NCI-H345 treated with DMSO at 0.1 percent for 48 hours (cell line): ENCODE measurements at regions not wholly inside any gene's neighbourhood (a gene's known extent, or its start where the extent isn't known, plus 50 kb on each side); places are given as distances from the start of the nearest gene placed in this dataset.

ENCODE experiments used
- DNase-seq: peaks from one replicate; lab custom pipeline; 2025; ENCODE audit not compliant: unreplicated experiment; lab: John Stamatoyannopoulos, UW

DNA sequence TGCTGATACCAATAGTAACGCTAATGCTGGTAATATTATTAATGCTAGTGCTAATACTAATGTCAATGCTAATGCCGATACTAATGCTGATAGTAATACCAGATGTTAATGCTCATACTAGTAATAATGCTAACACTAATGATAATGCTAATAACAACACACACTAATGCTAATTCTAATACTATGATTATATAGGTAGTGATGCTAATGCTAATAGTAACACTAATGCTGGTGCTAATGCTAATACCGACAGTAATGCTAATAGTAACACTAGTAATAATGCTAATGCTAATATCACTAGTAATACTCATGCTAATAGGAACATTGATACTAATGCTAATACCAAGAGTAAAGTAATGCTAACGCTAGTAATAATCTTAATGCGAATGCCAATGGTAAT is 406.4 kb upstream of the RNF32 start:
- no peak for DNase-seq

DNA sequence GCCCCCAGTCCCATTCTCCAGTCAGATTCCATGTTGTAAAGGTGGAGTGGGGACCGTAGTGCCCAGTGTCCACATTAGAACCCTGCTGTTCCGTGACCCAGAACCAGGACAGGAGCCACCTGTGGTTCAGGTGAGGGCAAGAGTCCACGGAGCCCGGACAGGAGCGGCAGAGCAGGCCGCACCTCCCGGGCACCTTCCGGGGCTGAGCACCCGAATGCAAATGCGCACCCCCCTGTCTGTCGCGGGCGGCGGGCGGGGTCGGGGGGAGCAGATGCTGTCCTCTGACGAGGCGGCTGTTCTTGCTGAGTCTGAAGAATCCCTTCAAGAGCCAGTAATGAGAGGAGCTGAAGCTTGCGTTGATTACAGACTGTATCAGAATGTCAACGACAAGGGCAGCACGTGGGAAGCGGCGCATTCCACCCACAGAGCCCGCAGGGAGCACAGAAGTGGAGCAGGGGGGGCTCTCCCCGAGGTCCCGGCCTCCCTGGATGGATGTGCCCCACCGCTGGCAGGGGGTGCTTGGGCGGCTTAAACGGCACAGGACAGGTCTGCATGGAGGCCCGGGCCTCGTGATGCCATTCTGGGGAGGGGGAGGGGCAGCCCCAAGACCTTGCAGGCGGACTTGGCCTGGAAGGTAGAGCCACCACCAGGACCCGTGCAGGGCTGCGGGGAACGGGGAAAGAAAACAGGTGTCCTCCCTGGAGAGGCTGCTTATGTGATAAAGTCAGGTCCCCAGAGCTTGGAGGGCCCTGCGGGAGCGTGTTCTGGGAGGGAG is 407.5 kb upstream of the RNF32 start:
- DNase-seq, result no peak

DNA sequence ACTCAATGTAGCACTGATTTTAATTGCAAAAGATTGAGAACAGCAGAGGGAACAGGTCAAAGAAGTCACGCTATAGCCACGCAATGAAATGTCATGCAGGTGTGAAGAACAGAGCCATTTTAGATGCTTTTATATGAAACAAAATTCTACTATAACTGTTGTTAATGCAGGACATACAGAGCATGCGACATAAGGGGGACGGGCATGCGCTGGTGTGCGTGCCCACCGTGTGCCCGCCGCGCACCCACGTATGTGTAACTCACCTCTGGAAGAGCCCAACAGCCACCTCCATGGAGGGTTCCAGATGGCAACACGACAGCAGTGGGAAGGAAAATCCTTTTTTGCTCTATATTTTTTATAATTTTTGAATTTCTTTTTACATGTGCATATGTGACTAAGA is 410.0 kb upstream of the RNF32 start:
- no peak for DNase-seq

DNA sequence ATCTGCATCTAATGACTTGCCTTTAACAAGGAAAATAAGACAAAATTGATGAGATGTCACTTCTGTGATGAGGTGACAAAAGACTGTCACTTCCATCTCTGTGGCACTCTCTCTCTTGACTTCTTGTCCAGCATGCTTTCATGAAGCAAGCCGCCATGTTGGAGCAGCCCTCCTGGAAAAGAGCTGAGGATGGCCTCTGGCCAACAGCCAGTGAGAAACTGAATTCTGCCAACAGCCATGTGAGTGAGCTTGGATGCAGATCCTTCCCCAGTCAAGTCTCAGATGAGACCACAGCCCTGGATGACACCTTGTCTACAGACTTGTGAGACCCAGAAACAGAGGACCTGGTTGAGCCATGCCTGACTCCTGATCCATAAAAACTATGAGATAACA is 412.6 kb upstream of the SHH start:
- DNase-seq, result no peak

DNA sequence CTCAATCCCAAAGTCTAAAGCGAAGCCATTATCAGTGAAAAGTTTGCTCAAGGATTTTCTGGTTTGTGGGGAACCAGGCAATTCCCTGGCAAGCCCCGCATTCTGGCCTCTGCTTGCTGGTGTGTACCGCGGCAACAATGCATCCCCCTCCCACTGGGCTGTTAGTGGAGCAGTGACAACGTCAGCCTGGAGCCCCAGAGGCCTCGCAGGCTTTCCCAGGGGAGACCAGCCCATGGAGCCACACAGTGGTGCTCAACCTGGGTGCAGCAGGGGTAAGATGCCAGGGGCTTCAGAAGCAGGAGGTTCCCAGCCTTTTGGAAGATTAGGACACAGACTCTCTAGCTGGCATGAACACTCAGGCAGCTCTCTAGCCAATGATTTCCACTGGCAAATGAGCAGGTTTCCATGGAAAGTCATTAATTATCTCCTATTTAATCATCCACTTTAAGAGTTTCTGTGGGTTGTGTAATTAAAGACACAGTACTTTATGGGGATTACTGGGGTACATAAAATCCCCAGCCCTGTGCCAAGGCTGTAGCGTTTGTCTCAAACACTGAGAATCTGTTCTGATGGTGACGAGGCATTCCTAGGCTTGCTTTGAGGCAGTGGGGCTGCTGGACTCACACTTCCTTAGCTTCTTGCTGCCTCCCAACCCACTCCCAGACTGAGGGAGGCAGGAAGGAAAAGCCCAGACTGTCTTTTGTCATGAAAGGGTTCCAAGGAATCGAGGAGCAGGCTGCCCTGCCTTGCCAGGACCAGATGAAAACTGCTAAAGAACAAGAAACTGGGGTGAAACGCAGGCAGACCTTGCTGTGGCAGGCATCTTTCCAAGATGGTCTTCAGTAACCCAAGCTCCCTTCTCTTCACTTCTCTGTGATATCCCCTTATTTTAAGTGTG is 411.9 kb upstream of the SHH start:
- DNase-seq, result no peak

DNA sequence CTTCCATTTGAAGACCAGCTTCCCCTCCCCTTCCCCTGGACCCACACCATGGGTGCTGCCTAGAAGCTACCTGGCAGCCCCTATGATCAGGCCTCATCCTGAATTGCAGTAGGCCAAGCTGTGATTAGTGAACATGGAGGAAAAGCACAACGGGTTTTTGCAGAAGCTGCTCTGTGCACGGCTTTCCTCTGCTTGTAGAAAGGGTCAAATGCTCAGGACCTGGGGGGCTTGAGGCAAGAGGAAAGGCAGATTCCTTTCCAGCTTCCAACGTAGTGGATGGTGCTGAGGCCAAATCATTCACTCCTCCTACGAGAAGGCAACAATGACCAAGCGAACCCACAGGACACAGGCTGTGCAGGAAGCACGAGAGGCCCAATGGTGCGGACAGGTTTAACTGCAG is 410.3 kb upstream of the SHH start:
- no peak for DNase-seq

DNA sequence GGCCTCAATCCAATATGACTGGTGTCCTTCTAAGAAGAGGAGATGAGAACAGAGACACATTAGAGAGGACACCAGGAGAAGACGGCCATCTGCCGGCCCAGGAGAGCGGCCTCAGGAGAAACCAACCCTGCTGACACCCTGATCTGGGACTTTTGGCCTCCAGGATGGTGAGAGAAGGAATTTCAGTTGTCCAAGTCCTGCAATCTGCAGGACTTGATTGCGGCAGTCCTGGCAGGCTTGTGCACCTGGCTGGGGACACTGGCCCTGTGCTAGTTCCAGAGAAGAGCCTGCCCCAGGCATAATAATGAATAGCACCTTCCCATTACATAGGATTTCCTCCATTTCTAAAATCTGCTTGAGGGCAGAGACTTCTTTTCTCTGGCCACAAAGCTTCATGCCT is 409.9 kb upstream of the SHH start:
- DNase-seq, result no peak

DNA sequence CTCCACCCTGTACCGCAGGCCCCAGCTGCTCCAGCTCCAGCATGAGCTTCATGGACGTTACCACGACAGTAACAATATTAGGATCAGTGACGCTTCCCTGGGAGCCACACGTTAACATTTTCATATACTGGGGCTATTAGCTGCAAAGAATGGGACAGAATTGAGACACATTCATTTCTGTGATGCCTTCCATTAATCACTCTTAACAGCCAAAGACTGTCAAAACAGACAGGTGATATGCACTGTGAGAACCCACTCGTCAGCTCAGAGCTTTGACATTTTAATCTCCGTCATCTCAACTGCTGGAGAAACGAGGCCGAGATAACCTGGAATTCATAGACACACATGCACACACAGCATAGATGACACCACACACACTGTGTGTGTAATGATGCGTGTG is 408.4 kb upstream of the SHH start:
- no peak for DNase-seq

DNA sequence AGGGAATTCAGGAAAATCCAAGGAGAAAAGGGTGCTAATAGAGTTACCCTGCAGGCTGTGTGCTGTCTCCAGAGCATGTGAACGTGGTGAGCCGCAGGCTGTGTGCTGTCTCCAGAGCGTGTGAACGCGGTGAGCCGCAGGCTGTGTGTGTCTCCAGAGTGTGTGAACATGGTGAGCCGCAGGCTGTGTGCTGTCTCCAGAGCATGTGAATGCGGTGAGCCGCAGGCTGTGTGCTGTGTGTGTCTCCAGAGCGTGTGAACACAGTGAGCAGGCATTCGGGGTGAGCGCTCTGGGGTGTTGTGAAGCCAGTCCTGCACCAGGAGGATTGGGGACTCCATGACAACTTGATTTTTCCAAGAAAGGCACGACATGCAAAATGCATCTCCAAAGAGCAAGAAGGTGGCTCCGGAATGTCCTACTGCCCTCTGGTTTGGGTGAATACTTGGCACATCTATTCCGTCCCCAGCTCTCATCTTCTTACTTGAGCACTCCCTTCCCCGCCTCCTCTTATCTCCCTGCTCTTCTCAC is 407.9 kb upstream of the SHH start:
- DNase-seq, result no peak

DNA sequence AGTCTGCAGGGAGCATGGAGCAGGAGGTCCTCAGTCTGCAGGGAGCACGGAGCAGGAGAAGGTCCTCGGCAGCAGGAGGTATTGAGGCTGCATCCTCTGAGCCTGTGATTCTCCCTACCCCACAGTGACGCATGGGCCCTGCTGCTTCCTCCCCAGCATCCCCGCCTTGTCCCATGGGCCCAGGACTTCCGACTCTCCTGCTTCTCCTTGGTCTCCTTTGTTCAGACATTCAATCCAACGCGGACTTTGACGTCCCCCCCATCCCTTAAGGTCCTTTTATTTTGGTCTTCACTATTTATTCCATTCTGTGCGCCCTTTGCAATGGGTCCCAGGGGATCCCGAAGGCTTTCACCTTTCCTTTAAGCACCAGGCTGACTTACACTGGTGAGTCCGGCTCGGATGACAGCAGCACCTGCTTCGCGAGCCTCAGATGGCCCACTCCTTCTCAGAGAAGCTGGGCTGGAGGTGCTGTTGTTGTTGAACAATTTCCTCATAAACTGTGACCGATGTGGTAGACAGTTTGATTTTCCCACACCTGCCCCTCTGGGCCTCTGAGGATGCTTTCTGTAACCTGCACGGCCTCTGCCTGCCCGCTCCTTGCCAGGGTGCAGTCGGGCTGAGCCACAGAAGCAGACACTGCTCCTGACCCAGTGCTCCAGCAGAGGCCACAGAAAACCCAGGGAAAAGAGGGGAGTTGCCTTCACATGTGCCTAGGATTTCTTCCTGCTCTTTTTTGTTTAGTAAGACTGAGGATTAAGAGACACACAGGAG is 407.2 kb upstream of the SHH start:
- no peak for DNase-seq

DNA sequence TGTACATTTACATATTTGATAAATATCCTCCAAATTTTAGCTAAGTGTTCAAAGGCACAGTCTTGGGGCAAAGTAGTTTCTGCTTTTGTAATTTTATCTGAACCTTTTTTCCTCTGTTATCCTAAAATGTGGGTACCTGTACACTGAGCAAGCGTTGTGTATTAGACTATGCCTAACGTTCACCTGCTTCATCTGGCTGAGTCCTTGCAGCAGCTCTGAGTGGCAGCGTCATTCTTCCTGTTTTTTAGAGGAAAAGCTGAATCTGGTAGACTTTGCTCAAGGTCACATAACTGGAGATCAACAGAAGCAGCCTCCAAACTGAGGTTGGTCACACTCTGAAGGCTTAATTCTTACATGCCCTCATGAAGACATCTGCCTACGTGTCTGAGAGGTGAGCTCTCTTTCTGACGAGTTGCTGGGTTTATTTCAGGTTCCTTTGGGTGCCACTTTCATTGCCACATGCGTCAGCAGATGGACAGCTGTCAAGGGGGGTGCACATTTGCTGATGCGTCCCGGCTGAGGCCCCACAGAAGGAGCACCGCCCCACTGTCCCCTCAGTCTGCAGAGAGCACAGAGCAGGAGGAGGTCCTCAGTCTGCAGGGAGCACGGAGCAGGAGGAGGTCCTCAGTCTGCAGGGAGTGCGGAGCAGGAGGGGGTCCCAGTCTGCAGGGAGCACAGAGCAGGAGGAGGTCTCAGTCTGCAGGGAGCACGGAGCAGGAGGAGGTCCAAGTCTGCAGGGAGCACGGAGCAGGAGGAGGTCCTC is 406.5 kb upstream of the SHH start:
- no peak for DNase-seq

DNA sequence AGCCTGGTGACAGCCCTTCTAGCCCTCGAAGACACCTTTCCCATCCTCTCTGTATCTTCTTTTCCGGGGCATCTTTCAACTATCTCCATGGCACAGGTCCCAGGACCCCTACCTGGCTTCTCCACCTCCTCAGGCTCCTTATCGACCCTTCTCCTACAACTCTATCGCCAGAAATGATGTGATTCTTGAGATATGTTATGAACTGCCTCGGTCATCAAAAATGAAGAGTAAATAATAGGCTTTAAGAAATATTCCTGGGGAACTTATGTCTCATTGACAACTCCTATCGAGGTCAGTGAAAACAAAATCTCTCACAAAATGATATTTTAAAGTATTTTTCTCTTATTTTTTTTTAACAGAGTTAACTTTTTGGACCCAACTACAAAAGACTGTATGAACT is 405.5 kb upstream of the SHH start:
- no peak for DNase-seq

DNA sequence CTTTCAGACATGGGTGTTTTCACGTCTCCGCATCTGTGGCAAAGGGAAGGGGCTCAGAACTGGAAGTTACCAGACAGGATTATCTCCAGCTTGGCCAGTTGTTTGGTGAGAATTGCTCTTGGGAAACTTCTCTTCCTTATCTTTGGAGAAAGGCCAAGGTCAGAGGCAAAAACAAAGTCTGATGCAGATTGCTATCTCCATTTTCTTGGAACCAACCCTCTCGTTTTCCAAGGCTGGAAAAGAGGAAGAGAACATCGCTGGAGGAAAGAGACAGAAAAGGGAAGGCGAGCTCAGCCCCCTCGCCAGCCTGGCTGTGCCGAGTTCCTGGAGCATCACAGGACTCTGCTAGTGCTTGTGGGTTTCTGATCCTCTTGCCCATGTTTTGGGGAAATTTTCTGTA is 396.8 kb upstream of the SHH start:
- no peak for DNase-seq

DNA sequence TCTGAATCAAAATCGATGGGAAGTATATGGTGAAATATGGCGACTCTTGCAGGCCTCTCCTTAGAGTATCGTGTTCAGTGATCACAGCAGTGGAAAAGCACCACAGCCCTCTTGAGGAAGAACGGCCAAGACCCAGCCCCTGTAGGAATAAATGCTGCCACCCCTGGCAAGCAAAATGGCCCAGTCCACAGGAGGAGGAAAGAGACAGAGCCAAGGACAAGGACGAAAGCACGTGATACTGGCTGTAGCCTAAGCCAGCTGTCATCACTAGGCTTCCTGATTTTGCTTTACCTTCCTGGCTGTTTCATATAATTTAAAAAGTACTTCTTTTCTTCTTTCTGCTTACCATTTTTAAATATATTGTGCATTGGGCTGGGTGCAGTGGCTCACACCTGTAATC is 395.0 kb upstream of the SHH start:
- DNase-seq, result no peak

DNA sequence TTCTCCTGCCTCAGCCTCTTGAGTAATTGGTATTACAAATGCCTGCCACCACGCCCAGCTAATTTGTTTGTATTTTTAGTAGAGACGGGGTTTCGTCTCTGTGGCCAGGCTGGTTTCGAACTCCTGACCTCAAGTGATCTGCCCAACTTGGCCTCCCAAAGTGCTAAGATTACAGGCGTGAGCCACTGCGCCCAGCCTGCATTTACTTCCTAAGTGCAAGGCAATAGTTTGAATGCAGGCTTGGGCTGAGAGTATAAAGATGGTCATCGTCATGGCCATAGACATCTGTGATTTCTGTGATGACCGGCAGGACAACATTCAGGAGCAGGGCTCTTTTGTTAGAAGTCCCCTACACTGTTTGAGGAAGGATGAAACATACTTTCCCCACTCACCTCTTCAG is 393.9 kb upstream of the SHH start:
- no peak for DNase-seq

DNA sequence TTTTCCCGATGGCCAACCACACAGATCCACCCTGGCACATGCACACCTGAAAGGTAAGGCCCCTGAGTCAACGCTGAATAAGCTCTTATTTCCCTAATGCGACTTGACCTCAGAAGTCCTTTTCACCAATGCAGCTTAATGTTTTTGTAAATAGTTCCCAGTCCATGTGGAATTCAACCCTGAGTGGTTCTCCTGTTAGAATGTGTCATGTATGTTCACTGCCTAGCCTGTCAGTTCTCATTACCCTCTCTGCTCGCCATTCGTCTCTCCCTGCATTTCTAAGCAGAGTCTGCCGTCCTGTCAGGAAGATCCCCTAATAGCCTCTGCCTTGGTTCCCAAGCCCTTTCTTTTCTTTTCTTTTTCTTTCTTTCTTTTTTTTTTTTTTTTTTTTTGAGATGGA is 392.6 kb upstream of the SHH start:
- DNase-seq, result no peak

DNA sequence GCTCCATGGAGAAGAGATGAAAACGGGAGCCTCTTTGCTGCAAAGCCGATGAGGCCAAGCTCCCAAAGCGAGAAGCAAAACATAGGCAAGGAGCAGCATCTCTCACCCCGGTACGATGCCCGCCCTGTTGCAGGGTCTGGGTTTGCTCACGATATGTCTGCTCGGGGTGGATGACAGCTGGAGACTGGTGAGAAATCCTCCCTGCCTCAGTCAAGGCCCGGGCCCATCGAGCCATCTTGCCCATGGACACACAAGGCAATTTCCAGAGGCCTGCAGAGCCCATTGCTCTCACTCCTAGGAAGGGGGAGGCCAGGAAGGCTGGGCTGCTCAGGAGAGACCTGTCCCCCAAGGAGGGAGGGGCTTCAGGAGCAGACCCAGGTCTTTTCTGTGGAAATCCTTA is 391.7 kb upstream of the SHH start:
- DNase-seq, result no peak

DNA sequence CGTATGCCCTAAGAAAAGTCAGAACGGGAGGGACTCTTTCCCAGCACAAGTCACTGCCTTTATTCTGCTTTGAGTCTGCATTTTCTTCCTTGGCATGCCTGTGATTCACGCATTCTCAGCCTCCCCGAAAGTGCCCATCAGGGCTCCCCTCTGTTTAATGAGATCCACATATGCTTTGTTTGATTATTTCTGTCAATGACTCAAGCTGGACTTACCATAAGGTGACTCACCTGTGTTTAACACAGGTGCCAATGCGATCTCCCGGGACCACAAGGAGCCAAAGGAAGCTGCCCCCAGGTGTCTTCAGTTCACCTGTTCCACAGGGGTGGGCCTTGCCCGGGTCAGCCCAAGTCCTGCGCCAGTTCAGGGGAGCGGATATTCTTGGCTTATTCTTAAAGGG is 386.0 kb upstream of the SHH start:
- DNase-seq, result no peak

DNA sequence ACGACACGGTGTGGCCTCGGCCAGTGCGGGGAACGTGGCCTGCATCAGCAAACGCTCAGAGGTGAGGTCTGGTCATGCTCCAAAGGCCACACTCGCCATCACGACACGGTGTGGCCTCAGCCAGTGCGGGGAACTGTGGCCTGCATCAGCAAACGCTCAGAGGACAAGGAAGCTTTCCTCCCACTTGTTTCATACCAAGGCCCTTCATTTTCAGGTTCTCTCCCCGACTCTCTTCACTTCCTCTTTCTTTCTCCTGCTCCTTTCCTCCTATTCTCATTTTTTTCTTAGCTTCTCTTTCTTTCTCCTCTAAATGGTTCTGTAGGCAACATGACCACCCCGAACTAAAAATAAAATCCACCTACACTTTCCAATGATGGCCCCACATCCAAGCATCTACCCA is 384.4 kb upstream of the SHH start:
- no peak for DNase-seq

DNA sequence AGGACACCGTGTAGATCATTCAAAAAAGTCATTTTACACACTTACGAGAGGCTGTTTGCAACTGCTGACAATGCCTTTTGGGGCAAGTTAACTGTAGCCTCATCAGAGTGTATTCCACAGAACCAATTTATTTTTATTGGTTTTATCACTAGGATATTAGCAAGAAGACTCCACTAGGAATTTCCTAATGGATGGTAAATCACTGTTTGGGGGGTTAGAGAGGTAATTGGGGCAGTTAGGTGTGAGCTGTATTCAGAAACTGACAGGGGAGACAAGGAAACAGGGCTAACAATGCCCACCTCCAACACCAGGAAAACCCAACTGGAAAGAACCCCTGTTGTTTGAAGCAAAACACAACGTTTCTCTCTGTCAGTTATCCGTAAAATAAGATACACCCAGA is 383.0 kb upstream of the SHH start:
- DNase-seq, result no peak

DNA sequence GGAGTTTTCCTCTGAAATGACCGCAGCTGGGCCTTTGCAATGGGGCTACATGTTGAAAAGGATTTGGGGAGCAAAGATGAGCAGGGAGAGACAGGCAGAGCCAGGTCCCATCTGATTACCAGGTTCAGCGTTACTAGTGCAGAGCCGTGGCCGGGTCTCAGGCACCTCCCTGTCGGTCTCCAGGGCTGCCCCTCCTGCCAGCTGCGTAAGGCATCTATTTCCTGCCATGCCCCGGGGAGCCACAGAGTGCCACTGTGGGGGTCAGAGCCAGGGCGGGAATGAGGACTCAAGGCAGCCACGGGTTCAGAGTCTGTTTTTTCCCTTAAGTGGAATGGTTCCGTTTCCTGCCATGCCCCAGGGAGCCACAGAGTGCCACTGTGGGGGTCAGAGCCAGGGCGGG is 382.6 kb upstream of the SHH start:
- no peak for DNase-seq
